Peyer's patch (tissue), 4 donors: ENCODE measurements at regions not wholly inside any gene's neighbourhood (a gene's known extent, or its start where the extent isn't known, plus 50 kb on each side); places are given as distances from the start of the nearest gene placed in this dataset.

ENCODE experiments used
- DNase-seq, 3 donors: peaks; one replicate each; pipeline ENCODE4 v3.0.0-alpha.2; 2017 to 2019
- H3K27ac ChIP-seq, 4 donors: fragments of 200-600 bp; sonication (generic); one replicate each; pipeline ENCODE4 v1.5.1; 2016 to 2019
- H3K27me3 ChIP-seq, 2 donors: fragments of 200-600 bp; sonication (generic); one replicate each; pipeline ENCODE4 v1.5.1; 2019
- H3K36me3 ChIP-seq, 3 donors: fragments of 200-600 bp; sonication (generic); one replicate each; pipeline ENCODE4 v1.5.1; 2016 to 2019
- H3K4me1 ChIP-seq, 4 donors: fragments of 200-600 bp; sonication (generic); one replicate each; pipeline ENCODE4 v1.5.1; 2016 to 2019
- H3K4me3 ChIP-seq, 4 donors: fragments of 200-600 bp; sonication (generic); 1 replicate in 3 of 4; 2 replicates in 1 of 4; pipeline ENCODE4 v1.5.1; 2016 to 2019; ENCODE audit warnings: mild to moderate bottlenecking in 1 of 4
- H3K9me3 ChIP-seq, 4 donors: fragments of 200-600 bp; sonication (generic); one replicate each; pipeline ENCODE4 v1.5.1; 2016 to 2019; ENCODE audit warnings: mild to moderate bottlenecking in 1 of 4
- CTCF ChIP-seq, 6 experiments: fragments of 450-650 bp in 4 of 6; fragments of 200-600 bp in 2 of 6; sonication (generic) in 1 of 6; IDR thresholded peaks; one replicate each; pipeline ENCODE4 v1.5.1; 2017 to 2019; ENCODE audit warnings: antibody characterized with exemption in 6 of 6, mild to moderate bottlenecking in 3 of 6, moderate library complexity in 1 of 6
- POLR2A ChIP-seq, 2 donors: fragments of 450-650 bp; IDR thresholded peaks; one replicate each; pipeline ENCODE4 v1.5.1; 2017; ENCODE audit warnings: antibody characterized with exemption in 2 of 2, mild to moderate bottlenecking in 2 of 2, moderate library complexity in 2 of 2

GRCh38 chr15:29393443-29393842 is 123.8 kb upstream of the NSMCE3 start:
- TF ChIP-seq POLR2A (IDR thresholded peaks at IDR 0.05), result no peak
- no peak for TF ChIP-seq CTCF (IDR thresholded peaks at IDR 0.05)
- no peak overlapping the region for H3K27ac ChIP-seq
- no peaks in the 10 kb centered on the region for H3K27me3 ChIP-seq
- no peaks in the 10 kb centered on the region for H3K36me3 ChIP-seq
- no peaks in the 10 kb centered on the region for H3K9me3 ChIP-seq
- no peak for DNase-seq
- no peaks in the 10 kb centered on the region for H3K4me1 ChIP-seq
- H3K4me3 ChIP-seq, result no peak overlapping the region

GRCh38 chr15:29392358-29392757 is 122.7 kb upstream of the NSMCE3 start:
- Histone ChIP-seq H3K27ac (no peak overlapping the region), H3K4me3 (no peak overlapping the region), H3K36me3 (no peaks in the 10 kb centered on the region), H3K4me1 (no peaks in the 10 kb centered on the region), H3K27me3 (no peaks in the 10 kb centered on the region), H3K9me3 (no peaks in the 10 kb centered on the region)
- no peak for TF ChIP-seq CTCF (IDR thresholded peaks at IDR 0.05)
- TF ChIP-seq POLR2A (IDR thresholded peaks at IDR 0.05), result no peak
- DNase-seq, result no peak

GRCh38 chr15:29390051-29390450 is 120.4 kb upstream of the NSMCE3 start:
- Histone ChIP-seq H3K9me3 (no peaks in the 10 kb centered on the region), H3K27ac (no peak overlapping the region), H3K27me3 (no peaks in the 10 kb centered on the region), H3K4me1 (no peaks in the 10 kb centered on the region), H3K36me3 (no peaks in the 10 kb centered on the region), H3K4me3 (no peak overlapping the region)
- DNase-seq, result no peak
- no peak for TF ChIP-seq POLR2A (IDR thresholded peaks at IDR 0.05)

- no peaks in the 10 kb centered on the region for H3K27me3 ChIP-seq
- no peak for DNase-seq
- no peaks in the 10 kb centered on the region for H3K9me3 ChIP-seq
- H3K36me3 ChIP-seq, result no peaks in the 10 kb centered on the region
- no peak overlapping the region for H3K4me3 ChIP-seq
- no peak overlapping the region for H3K27ac ChIP-seq
- H3K4me1 ChIP-seq, result no peaks in the 10 kb centered on the region
- no peak for TF ChIP-seq POLR2A (IDR thresholded peaks at IDR 0.05)
- no peak for TF ChIP-seq CTCF (IDR thresholded peaks at IDR 0.05)
Observed at GRCh38 chr15:29386523-29386922, 116.9 kb upstream of the NSMCE3 start.

- no peak overlapping the region for H3K4me3 ChIP-seq
- TF ChIP-seq POLR2A (IDR thresholded peaks at IDR 0.05), result no peak
- no peak for TF ChIP-seq CTCF (IDR thresholded peaks at IDR 0.05)
- DNase-seq, result no peak
- H3K27ac ChIP-seq, result no peak overlapping the region
- H3K4me1 ChIP-seq, result no peaks in the 10 kb centered on the region
- H3K27me3 ChIP-seq, result no peaks in the 10 kb centered on the region
- no peaks in the 10 kb centered on the region for H3K9me3 ChIP-seq
- no peaks in the 10 kb centered on the region for H3K36me3 ChIP-seq
Observed at GRCh38 chr15:29383367-29383766, 113.7 kb upstream of the NSMCE3 start.

GRCh38 chr15:29382862-29383261 is 113.2 kb upstream of the NSMCE3 start:
- Histone ChIP-seq H3K9me3 (no peaks in the 10 kb centered on the region), H3K27me3 (no peaks in the 10 kb centered on the region), H3K27ac (no peak overlapping the region), H3K36me3 (no peaks in the 10 kb centered on the region), H3K4me3 (no peak overlapping the region), H3K4me1 (no peaks in the 10 kb centered on the region)
- no peak for TF ChIP-seq POLR2A (IDR thresholded peaks at IDR 0.05)
- TF ChIP-seq CTCF (IDR thresholded peaks at IDR 0.05), result no peak
- DNase-seq, result no peak
